ENCODE measurements at regions not wholly inside any gene's neighbourhood (a gene's known extent, or its start where the extent isn't known, plus 50 kb on each side); places are given as distances from the start of the nearest gene placed in this dataset.
A peak's percentile ranks its signal among the peaks of the same experiment; 100 is the strongest.

- H3K4me3 ChIP-seq (ENCODE audit: low read depth, low read length) = no peak overlapping the region
- no peak for DNase-seq (ENCODE audit: low read depth)
- TF ChIP-seq CTCF (IDR thresholded peaks at IDR 0.05; ENCODE audit: control insufficient read depth, extremely low read depth, insufficient read depth) = no peak
Observed at GRCh38 chr3:64408770-64409169, 183.5 kb upstream of the PRICKLE2 start.

GRCh38 chr3:64406271-64406670 is 181.0 kb upstream of the PRICKLE2 start:
- DNase-seq (ENCODE audit: low read depth) = no peak
- H3K4me3 ChIP-seq (ENCODE audit: low read depth, low read length) = no peak overlapping the region
- no peak for TF ChIP-seq CTCF (IDR thresholded peaks at IDR 0.05; ENCODE audit: control insufficient read depth, extremely low read depth, insufficient read depth)

GRCh38 chr3:64405211-64405835 is 180.1 kb upstream of the PRICKLE2 start:
- TF ChIP-seq CTCF (IDR thresholded peaks at IDR 0.05; ENCODE audit: control insufficient read depth, extremely low read depth, insufficient read depth) = no peak
- no peak overlapping the region for H3K4me3 ChIP-seq (ENCODE audit: low read depth, low read length)
- no peak for DNase-seq (ENCODE audit: low read depth)

- no peak for TF ChIP-seq CTCF (IDR thresholded peaks at IDR 0.05; ENCODE audit: control insufficient read depth, extremely low read depth, insufficient read depth)
- DNase-seq (ENCODE audit: low read depth) = no peak
Observed at GRCh38 chr3:64400706-64401105, 175.4 kb upstream of the PRICKLE2 start.

GRCh38 chr3:64399205-64399800 is 174.0 kb upstream of the PRICKLE2 start:
- DNase-seq (ENCODE audit: low read depth) = peak; percentile 35
- TF ChIP-seq CTCF (IDR thresholded peaks at IDR 0.05; ENCODE audit: control insufficient read depth, extremely low read depth, insufficient read depth) = peak; percentile 88
- no peak overlapping the region for H3K4me3 ChIP-seq (ENCODE audit: low read depth, low read length)

More at GRCh38 chr3:64400706-64401105, 175.4 kb upstream of the PRICKLE2 start:
- H3K4me3 ChIP-seq (ENCODE audit: low read depth, low read length) = no peak overlapping the region

GRCh38 chr3:64398476-64398875 is 173.2 kb upstream of the PRICKLE2 start:
- DNase-seq (ENCODE audit: low read depth) = no peak

More at GRCh38 chr3:64398476-64398875, 173.2 kb upstream of the PRICKLE2 start:
- no peak overlapping the region for H3K4me3 ChIP-seq (ENCODE audit: low read depth, low read length)
- TF ChIP-seq CTCF (IDR thresholded peaks at IDR 0.05; ENCODE audit: control insufficient read depth, extremely low read depth, insufficient read depth) = no peak
